Stomach (tissue), 8 donors: ENCODE measurements at regions not wholly inside any gene's neighbourhood (a gene's known extent, or its start where the extent isn't known, plus 50 kb on each side); places are given as distances from the start of the nearest gene placed in this dataset.

Experiments
- DNase-seq, 2 donors: peaks; one replicate each; pipeline versions ENCODE4 v3.0.0 to v3.0.0-alpha.2; 2013 to 2019
- H3K27ac ChIP-seq, 5 donors: fragments of 200-600 bp in 4 of 5; sonication (generic) in 4 of 5; one replicate each; pipeline ENCODE4 v1.5.1; 2013 to 2019; ENCODE audit warnings: mild to moderate bottlenecking in 1 of 5, moderate library complexity in 1 of 5
- H3K27me3 ChIP-seq, 3 donors: fragments of 200-600 bp; sonication (generic); one replicate each; pipeline ENCODE4 v1.5.1; 2017 to 2019; ENCODE audit warnings: mixed run types in 1 of 3
- H3K36me3 ChIP-seq, 4 donors: fragments of 200-600 bp; sonication (generic); 1 replicate in 3 of 4; 2 replicates in 1 of 4; pipeline ENCODE4 v1.5.1; 2016 to 2019
- H3K4me1 ChIP-seq, 4 donors: fragments of 200-600 bp; sonication (generic); one replicate each; pipeline ENCODE4 v1.5.1; 2016 to 2019
- H3K4me3 ChIP-seq, 4 donors: fragments of 200-600 bp; sonication (generic) in 3 of 4; one replicate each; pipeline ENCODE4 v1.5.1; 2016 to 2019; ENCODE audit warnings: mild to moderate bottlenecking in 1 of 4
- H3K9me3 ChIP-seq, 4 donors: fragments of 200-600 bp; sonication (generic); one replicate each; pipeline ENCODE4 v1.5.1; 2016 to 2019
- CTCF ChIP-seq, 7 experiments: fragments of 450-650 bp in 4 of 7; fragments of 200-600 bp in 3 of 7; sonication (generic) in 3 of 7; IDR thresholded peaks; one replicate each; pipeline ENCODE4 v1.5.1; 2016 to 2019; ENCODE audit warnings: antibody characterized with exemption in 7 of 7, control low read depth in 2 of 7, mild to moderate bottlenecking in 1 of 7
- EP300 ChIP-seq: sonication (generic); formaldehyde crosslinking; IDR thresholded peaks from one replicate; pipeline ENCODE4 v1.6.1; 2017; ENCODE audit warnings: antibody characterized with exemption
- POLR2A ChIP-seq, 4 donors: fragments of 450-650 bp; IDR thresholded peaks; one replicate each; pipeline ENCODE4 v1.6.1; 2016; ENCODE audit warnings: antibody characterized with exemption in 4 of 4, control low read depth in 2 of 4, mild to moderate bottlenecking in 1 of 4, moderate library complexity in 1 of 4
- POLR2AphosphoS5 ChIP-seq, 3 donors: sonication (generic); formaldehyde crosslinking; IDR thresholded peaks; one replicate each; pipeline ENCODE4 v1.6.1; 2016; ENCODE audit warnings: antibody characterized with exemption in 3 of 3
- WGBS, 5 donors: extraction: QIAGEN DNeasy Blood & Tissue Kit in 3 of 5; methylation state at CpG; one replicate each; pipeline versions ENCODE4 v1.1.5 to v1.1.7; 2013 to 2018; 5-methylcytosine and 5-hydroxymethylcytosine counted together
- intact Hi-C: fragments of 100-400 bp; cut with DNase I; formaldehyde crosslinking; loops from one replicate; pipeline ENCODE4 v1.15.1; 2023; ENCODE audit warnings: low total_unique reads
- donor health status: healthy with polysubstance abuse.
- donor health status: Bipolar disorder and iron deficiency.
- donor health status: healthy.

- peak in 1 of 2 donors; percentile 19 for DNase-seq
- Histone ChIP-seq H3K27me3 (no peaks in the 10 kb centered on the region), H3K36me3 (no peaks in the 10 kb centered on the region), H3K9me3 (no peaks in the 10 kb centered on the region), H3K4me3 (no peak overlapping the region), H3K27ac (no peak overlapping the region), H3K4me1 (peaks cover 0 to 9% (median 0%) of the 10 kb centered on the region in 4 donors)
- TF ChIP-seq CTCF (IDR thresholded peaks at IDR 0.05) (no peak), POLR2AphosphoS5 (IDR thresholded peaks at IDR 0.05) (no peak), POLR2A (IDR thresholded peaks at IDR 0.05) (no peak), EP300 (no peak)
- WGBS, 5 donors = 38 to 56% (median 42%) methylated on average over 3 of the region's 3 CpGs
- intact Hi-C loops = no loop called here
Observed at GRCh38 chr14:66117600-66117999, 368.6 kb upstream of the CCDC196 start.

GRCh38 chr14:66119606-66120231 is 366.5 kb upstream of the CCDC196 start:
- Histone ChIP-seq H3K9me3 (no peaks in the 10 kb centered on the region), H3K4me3 (no peak overlapping the region), H3K27ac (no peak overlapping the region), H3K27me3 (no peaks in the 10 kb centered on the region), H3K4me1 (peaks cover 0 to 9% (median 0%) of the 10 kb centered on the region in 4 donors), H3K36me3 (no peaks in the 10 kb centered on the region)
- no peak for TF ChIP-seq POLR2AphosphoS5 (IDR thresholded peaks at IDR 0.05)
- no peak for TF ChIP-seq EP300
- no peak for TF ChIP-seq CTCF (IDR thresholded peaks at IDR 0.05)
- no peak for TF ChIP-seq POLR2A (IDR thresholded peaks at IDR 0.05)
- DNase-seq = no peak
- WGBS, 5 donors = 80 to 90% (median 88%) methylated on average over 5 of the region's 5 CpGs
- intact Hi-C loops = no loop called here

GRCh38 chr14:66120402-66120801 is 365.8 kb upstream of the CCDC196 start:
- H3K27ac ChIP-seq = no peak overlapping the region
- H3K9me3 ChIP-seq = no peaks in the 10 kb centered on the region
- WGBS, 5 donors = 65 to 75% (median 73%) methylated on average over 3 of the region's 3 CpGs
- no peak for DNase-seq
- no peak for TF ChIP-seq CTCF (IDR thresholded peaks at IDR 0.05)
- no peak for TF ChIP-seq EP300
- no peak for TF ChIP-seq POLR2AphosphoS5 (IDR thresholded peaks at IDR 0.05)
- TF ChIP-seq POLR2A (IDR thresholded peaks at IDR 0.05) = no peak
- H3K36me3 ChIP-seq = no peaks in the 10 kb centered on the region
- H3K4me3 ChIP-seq = no peak overlapping the region
- intact Hi-C loops = no loop called here
- no peaks in the 10 kb centered on the region for H3K27me3 ChIP-seq
- H3K4me1 ChIP-seq = peaks cover 0 to 9% (median 0%) of the 10 kb centered on the region in 4 donors

- no peaks in the 10 kb centered on the region for H3K36me3 ChIP-seq
- no peak for DNase-seq
- intact Hi-C loops = no loop called here
- no peaks in the 10 kb centered on the region for H3K27me3 ChIP-seq
- H3K4me1 ChIP-seq = peaks cover 0 to 8% (median 0%) of the 10 kb centered on the region in 4 donors
- no peak overlapping the region for H3K27ac ChIP-seq
- no peak for TF ChIP-seq POLR2A (IDR thresholded peaks at IDR 0.05)
- no peak for TF ChIP-seq EP300
- TF ChIP-seq POLR2AphosphoS5 (IDR thresholded peaks at IDR 0.05) = no peak
- TF ChIP-seq CTCF (IDR thresholded peaks at IDR 0.05) = no peak
- H3K9me3 ChIP-seq = no peaks in the 10 kb centered on the region
- 85 to 93% (median 90%) methylated on average over 3 of the region's 3 CpGs for WGBS, 5 donors
- H3K4me3 ChIP-seq = no peak overlapping the region
Observed at GRCh38 chr14:66121859-66122258, 364.3 kb upstream of the CCDC196 start.
